Fibroblast of mammary gland (primary cell): ENCODE measurements at regions not wholly inside any gene's neighbourhood (a gene's known extent, or its start where the extent isn't known, plus 50 kb on each side); places are given as distances from the start of the nearest gene placed in this dataset.

Experiments used
- DNase-seq: peaks from one replicate; pipeline ENCODE4 v3.0.0-alpha.2; 2010; ENCODE audit warnings: low read depth
- H3K4me3 ChIP-seq: 2 replicates; pipeline ENCODE4 v1.5.1; 2011; ENCODE audit warnings: low read depth, mild to moderate bottlenecking, low read length, moderate library complexity; ENCODE audit not compliant: control insufficient read depth
- CTCF ChIP-seq: conservative IDR thresholded peaks from 2 replicates; pipeline ENCODE4 v1.5.1; 2011; ENCODE audit warnings: low read depth, low read length, inconsistent platforms; ENCODE audit not compliant: control insufficient read depth, insufficient read depth

DNA sequence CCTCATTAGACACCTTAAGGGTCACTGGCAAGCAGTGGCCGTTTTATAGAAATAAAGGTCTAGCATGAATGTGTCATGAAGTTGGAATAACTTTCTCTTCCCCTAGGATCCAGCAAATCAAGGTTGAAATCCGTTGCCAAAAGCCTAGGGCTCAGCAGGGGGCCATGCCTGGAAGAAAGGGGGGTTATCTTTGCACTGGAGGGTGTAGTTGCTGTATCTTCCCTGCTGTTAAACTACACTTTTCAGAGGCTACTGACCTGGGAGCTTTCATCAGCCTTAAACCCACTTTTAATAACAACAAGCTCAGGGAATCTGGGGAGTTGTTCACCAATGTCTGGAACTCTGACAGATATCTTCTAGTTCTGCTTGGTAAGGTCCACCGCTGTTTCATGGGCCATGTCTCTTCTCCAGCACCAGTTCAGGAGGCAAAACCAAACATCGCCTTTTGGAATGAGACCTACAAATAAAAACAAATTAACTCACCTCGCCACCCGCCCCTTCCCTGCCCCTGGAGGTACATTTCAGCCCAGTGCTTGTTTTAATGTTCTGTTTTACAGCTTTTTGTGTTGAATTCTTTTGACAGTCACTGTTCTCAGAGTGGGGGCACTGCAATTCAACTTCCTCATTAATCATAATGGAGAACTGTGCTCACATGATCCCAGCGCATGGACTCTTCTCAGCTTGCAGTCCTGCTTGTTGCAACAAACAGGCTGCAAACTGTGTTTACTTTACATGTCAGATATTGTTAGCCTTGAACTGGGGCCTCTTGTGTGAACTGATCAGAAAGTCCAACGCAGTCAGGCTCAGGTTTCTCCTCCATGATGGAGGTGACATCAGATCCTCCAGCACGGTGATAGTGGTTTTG is 508.7 kb downstream of the KCNJ2 start:
- H3K4me3 ChIP-seq, result no peak overlapping the region
- TF ChIP-seq CTCF, result no peak
- no peak for DNase-seq

GRCh38 chr17:70678889-70679288 is 509.6 kb downstream of the KCNJ2 start:
- H3K4me3 ChIP-seq, result no peak overlapping the region
- no peak for DNase-seq
- no peak for TF ChIP-seq CTCF

- DNase-seq, result no peak
- no peak overlapping the region for H3K4me3 ChIP-seq
- no peak for TF ChIP-seq CTCF
These were observed 514.6 kb downstream of the KCNJ2 start for GRCh38 chr17:70683936-70684335.

DNA sequence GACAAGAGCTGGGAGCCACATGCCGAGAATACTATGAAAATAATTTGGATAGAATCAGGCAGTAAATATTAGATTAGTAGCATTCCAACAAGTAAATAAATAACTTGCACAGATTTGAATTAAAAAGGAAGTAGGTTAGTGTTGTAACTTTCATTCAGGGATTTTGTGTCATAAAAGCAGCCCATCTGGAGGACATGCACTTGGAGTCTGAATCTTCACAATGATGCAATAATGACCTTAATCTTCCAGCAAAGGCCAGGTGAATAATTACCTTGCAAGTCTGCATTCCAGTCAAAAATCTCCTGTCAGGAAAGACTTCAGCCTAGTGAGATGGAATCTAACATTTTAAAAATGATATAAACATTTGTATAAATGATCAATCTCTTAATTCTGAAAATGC is 518.1 kb downstream of the KCNJ2 start:
- no peak for DNase-seq
- H3K4me3 ChIP-seq, result no peak overlapping the region
- TF ChIP-seq CTCF, result no peak

- TF ChIP-seq CTCF, result no peak
- no peak overlapping the region for H3K4me3 ChIP-seq
- DNase-seq, result no peak
These were observed 521.8 kb downstream of the KCNJ2 start for GRCh38 chr17:70691150-70691549.

DNA sequence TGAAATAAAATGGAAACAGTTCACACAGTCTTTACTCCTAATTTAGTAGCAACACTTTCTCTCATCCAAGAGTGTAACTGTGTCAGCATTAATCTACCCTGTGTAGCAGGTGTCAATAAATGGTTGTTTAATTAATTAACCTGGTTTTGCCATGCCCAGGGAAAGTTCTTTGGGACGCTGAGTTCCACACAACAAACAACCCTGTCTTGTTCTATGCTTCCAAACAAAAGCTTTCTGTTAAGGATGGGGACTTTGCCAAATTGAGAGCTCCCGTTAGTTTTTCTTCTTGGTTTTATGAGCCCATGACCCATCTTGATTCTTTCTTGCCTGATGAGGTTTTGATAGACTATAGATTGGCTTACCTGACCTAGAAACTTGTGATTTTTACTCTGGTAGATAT is 530.1 kb downstream of the KCNJ2 start:
- DNase-seq, result no peak
- TF ChIP-seq CTCF, result no peak
- H3K4me3 ChIP-seq, result no peak overlapping the region
